RWPE1 (cell line): ENCODE measurements at regions not wholly inside any gene's neighbourhood (a gene's known extent, or its start where the extent isn't known, plus 50 kb on each side); places are given as distances from the start of the nearest gene placed in this dataset.

Experiments
- CTCF ChIA-PET: fragments of 350-600 bp; sonication (Branson Sonifier 250); formaldehyde crosslinking; extraction: SDS; loops from one replicate; lab custom pipeline; 2021; lab: Yijun Ruan, JAX
- POLR2A ChIA-PET: fragments of 400-600 bp; formaldehyde crosslinking; extraction: SDS; loops from one replicate; lab custom pipeline; 2020; ENCODE audit warnings: antibody characterized with exemption; ENCODE audit not compliant: low non-redundant PET; lab: Yijun Ruan, JAX
- DNase-seq: peaks from one replicate; pipeline ENCODE4 v3.0.0; 2012; ENCODE audit warnings: low spot score
- H3K27ac ChIP-seq: fragments of 450-650 bp; 2 replicates; pipeline ENCODE4 v1.5.1; 2017
- CTCF ChIP-seq: fragments of 450-650 bp; conservative IDR thresholded peaks from 2 replicates; pipeline ENCODE4 v1.5.1; 2017; ENCODE audit warnings: low read depth, mild to moderate bottlenecking

GRCh38 chr9:20212806-20213205 is 409.5 kb downstream of the MLLT3 start:
- TF ChIP-seq CTCF = no peak
- H3K27ac ChIP-seq = no peak overlapping the region
- no peak for DNase-seq
- CTCF ChIA-PET = no interaction called here
- POLR2A ChIA-PET = no interaction called here

- ChIA-PET CTCF (interaction anchor here (0.6 to 0.7 kb wide), 2 partner anchors 110 to 266 kb away, joined by 3 to 4 read pairs; no protein-coding TSS in a partner anchor), POLR2A (no interaction called here)
- no peak for TF ChIP-seq CTCF
- no peak for DNase-seq
- no peak overlapping the region for H3K27ac ChIP-seq
Observed at GRCh38 chr9:20209391-20210340, 412.6 kb downstream of the MLLT3 start.

GRCh38 chr9:20208961-20209371 is 413.3 kb downstream of the MLLT3 start:
- ChIA-PET POLR2A (no interaction called here), CTCF (interaction anchor here (0.7 kb wide), 1 partner anchor 265 kb away, joined by 4 read pairs; no protein-coding TSS in a partner anchor)
- no peak for TF ChIP-seq CTCF

GRCh38 chr9:20208226-20208625 is 414.1 kb downstream of the MLLT3 start:
- ChIA-PET CTCF (no interaction called here), POLR2A (no interaction called here)
- no peak for TF ChIP-seq CTCF
- DNase-seq = no peak
- H3K27ac ChIP-seq = no peak overlapping the region

More at GRCh38 chr9:20208961-20209371, 413.3 kb downstream of the MLLT3 start:
- H3K27ac ChIP-seq = no peak overlapping the region
- no peak for DNase-seq

- ChIA-PET POLR2A (no interaction called here), CTCF (no interaction called here)
- TF ChIP-seq CTCF = no peak
- no peak overlapping the region for H3K27ac ChIP-seq
- DNase-seq = no peak
Observed at GRCh38 chr9:20207176-20207575, 415.1 kb downstream of the MLLT3 start.

- no peak for TF ChIP-seq CTCF
- CTCF ChIA-PET = no interaction called here
- POLR2A ChIA-PET = no interaction called here
- no peak overlapping the region for H3K27ac ChIP-seq
- DNase-seq = no peak
Observed at GRCh38 chr9:20205821-20206220, 416.5 kb downstream of the MLLT3 start.
